ENCODE measurements at regions not wholly inside any gene's neighbourhood (a gene's known extent, or its start where the extent isn't known, plus 50 kb on each side); places are given as distances from the start of the nearest gene placed in this dataset.

- TF ChIP-seq CTCF (IDR thresholded peaks at IDR 0.05; ENCODE audit: poor library complexity, severe bottlenecking) (no peak), POLR2AphosphoS5 (IDR thresholded peaks at IDR 0.05) (no peak), EP300 (conservative IDR thresholded peaks at IDR 0.05; ENCODE audit: poor library complexity, severe bottlenecking) (no peak)
These were observed 198.7 kb downstream of the CNTN3 start for GRCh38 chr3:74415731-74416130.
